ENCODE measurements at regions not wholly inside any gene's neighbourhood (a gene's known extent, or its start where the extent isn't known, plus 50 kb on each side); places are given as distances from the start of the nearest gene placed in this dataset.

GRCh38 chr1:219824338-219824737 is 104.0 kb downstream of the SLC30A10 start:
- Histone ChIP-seq H3K56ac (ENCODE audit: insufficient read length, low read depth, low read length) (no peak overlapping the region), H3K23me2 (ENCODE audit: insufficient read length, low read depth, low read length, poor library complexity, severe bottlenecking) (no peaks in the 10 kb centered on the region), H3K27me3 (ENCODE audit: insufficient read depth, low read length) (no peaks in the 10 kb centered on the region), H3K18ac (ENCODE audit: insufficient read length, low read depth, low read length) (no peak overlapping the region), H3T11ph (ENCODE audit: low read length) (no peak overlapping the region), H3K4ac (ENCODE audit: low read depth, low read length) (no peak overlapping the region), H2BK12ac (ENCODE audit: insufficient read length, low read depth, low read length) (no peak overlapping the region), H2AK5ac (ENCODE audit: insufficient read length, low read length) (no peak overlapping the region), H2BK20ac (ENCODE audit: low read depth, low read length, poor library complexity, severe bottlenecking) (no peak overlapping the region), H3K4me1 (ENCODE audit: insufficient read depth, low read length) (peaks cover 6% of the 10 kb centered on the region; the same call in 1 of the 2 replicates), H3K9ac (ENCODE audit: extremely low read depth, insufficient read length, low read length) (no peak overlapping the region), H2BK15ac (ENCODE audit: low read depth, low read length) (no peak overlapping the region), H3K79me1 (ENCODE audit: insufficient read depth, low read depth, low read length, poor library complexity, severe bottlenecking) (no peaks in the 10 kb centered on the region), H2BK5ac (ENCODE audit: insufficient read length, low read length) (no peak overlapping the region), H3K27ac (ENCODE audit: insufficient read length, low read depth, low read length) (no peak overlapping the region), H3K23ac (ENCODE audit: insufficient read length, low read depth, low read length) (no peak overlapping the region), H4K5ac (ENCODE audit: insufficient read length, low read depth, low read length) (no peak overlapping the region), H3K79me2 (ENCODE audit: insufficient read depth, low read length) (no peaks in the 10 kb centered on the region), H4K91ac (ENCODE audit: insufficient read length, low read depth, low read length) (no peak overlapping the region), H2BK120ac (ENCODE audit: low read depth, low read length, poor library complexity, severe bottlenecking) (no peak overlapping the region), H2AFZ (ENCODE audit: low read length) (no peak overlapping the region), H3K14ac (ENCODE audit: insufficient read depth, low read length) (no peak overlapping the region), H4K20me1 (ENCODE audit: control insufficient read depth, insufficient read depth, insufficient read length) (no peaks in the 10 kb centered on the region), H3K4me2 (ENCODE audit: insufficient read depth, insufficient read length, low read length) (no peak overlapping the region), H3K9me3 (ENCODE audit: control insufficient read depth, low read depth, low read length) (no peaks in the 10 kb centered on the region), H4K8ac (replicated peaks; ENCODE audit: insufficient read length, low read depth, low read length) (no peak overlapping the region)
- Mint-ChIP-seq H3K9me3 (no peaks in the 10 kb centered on the region; a peak in 1 of 5 replicates), H3K27me3 (ENCODE audit: low read depth) (no peaks in the 10 kb centered on the region), H3K36me3 (ENCODE audit: insufficient read depth in 1 of 3, low read depth in 3 of 3) (no peaks in the 10 kb centered on the region), H3K4me1 (peaks cover 36 to 58% of the 10 kb centered on the region in 2 experiments), H3K4me3 (no peak overlapping the region), H3K27ac (no peak overlapping the region; a peak in 1 of 7 replicates)
- DNase-seq = no peak
- WGBS (ENCODE audit: extremely low coverage, insufficient read length, low lambda C conversion rate) = no CpG with 5 or more reads among the region's 2 CpGs
- no peak for TF ChIP-seq CTCF (conservative IDR thresholded peaks at IDR 0.05)

Data from H9 (cell line).